Uterus (tissue), 2 donors: ENCODE measurements at regions not wholly inside any gene's neighbourhood (a gene's known extent, or its start where the extent isn't known, plus 50 kb on each side); places are given as distances from the start of the nearest gene placed in this dataset.

ENCODE experiments used
- POLR2A ChIP-seq, 2 donors: fragments of 450-650 bp; IDR thresholded peaks; one replicate each; pipeline ENCODE4 v1.6.1; 2016; ENCODE audit warnings: antibody characterized with exemption in 2 of 2, mild to moderate bottlenecking in 1 of 2, moderate library complexity in 1 of 2
- TF ChIP-seq, protein P1 (sequence below), 4 experiments: fragments of 200-600 bp in 2 of 4; fragments of 450-650 bp in 2 of 4; sonication (generic) in 2 of 4; IDR thresholded peaks; one replicate each; pipeline ENCODE4 v1.5.1; 2016 to 2019; ENCODE audit warnings: antibody characterized with exemption in 4 of 4, mild to moderate bottlenecking in 2 of 4, moderate library complexity in 1 of 4

DNA sequence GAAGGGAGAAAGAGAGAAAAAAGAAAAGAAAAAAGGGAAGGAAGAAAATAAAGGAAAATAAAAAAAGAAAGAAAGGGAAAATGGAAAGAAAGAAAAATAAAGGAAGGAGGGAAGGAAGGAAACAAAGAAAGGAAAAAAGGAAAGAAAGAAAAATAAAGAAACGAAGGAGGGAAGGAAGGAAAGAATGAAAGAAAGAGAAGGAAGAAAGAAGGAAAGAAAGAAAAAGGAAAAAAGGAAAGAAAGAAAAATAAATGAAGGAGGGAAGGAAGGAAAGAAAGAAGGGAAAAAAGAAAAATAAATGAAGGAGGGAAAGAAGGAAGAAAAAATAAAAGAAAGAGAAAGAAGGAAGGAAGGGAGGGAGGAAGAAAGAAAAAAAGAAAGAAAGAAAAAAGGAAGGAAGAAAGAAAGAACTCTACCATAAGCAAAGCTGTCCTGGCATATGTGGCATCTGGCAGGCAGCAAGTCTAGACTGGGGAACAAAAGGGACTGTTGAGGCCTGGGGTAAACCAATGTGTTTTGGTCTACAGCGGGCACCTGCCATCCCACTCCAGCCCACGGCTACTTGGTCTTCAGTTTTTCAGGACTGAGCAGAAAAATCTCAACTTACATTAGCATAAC lies 86.9 kb downstream of the TFAP2C start:
- TF ChIP-seq, protein P1, sequence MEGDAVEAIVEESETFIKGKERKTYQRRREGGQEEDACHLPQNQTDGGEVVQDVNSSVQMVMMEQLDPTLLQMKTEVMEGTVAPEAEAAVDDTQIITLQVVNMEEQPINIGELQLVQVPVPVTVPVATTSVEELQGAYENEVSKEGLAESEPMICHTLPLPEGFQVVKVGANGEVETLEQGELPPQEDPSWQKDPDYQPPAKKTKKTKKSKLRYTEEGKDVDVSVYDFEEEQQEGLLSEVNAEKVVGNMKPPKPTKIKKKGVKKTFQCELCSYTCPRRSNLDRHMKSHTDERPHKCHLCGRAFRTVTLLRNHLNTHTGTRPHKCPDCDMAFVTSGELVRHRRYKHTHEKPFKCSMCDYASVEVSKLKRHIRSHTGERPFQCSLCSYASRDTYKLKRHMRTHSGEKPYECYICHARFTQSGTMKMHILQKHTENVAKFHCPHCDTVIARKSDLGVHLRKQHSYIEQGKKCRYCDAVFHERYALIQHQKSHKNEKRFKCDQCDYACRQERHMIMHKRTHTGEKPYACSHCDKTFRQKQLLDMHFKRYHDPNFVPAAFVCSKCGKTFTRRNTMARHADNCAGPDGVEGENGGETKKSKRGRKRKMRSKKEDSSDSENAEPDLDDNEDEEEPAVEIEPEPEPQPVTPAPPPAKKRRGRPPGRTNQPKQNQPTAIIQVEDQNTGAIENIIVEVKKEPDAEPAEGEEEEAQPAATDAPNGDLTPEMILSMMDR (IDR thresholded peaks at IDR 0.05) = no peak
- TF ChIP-seq POLR2A (IDR thresholded peaks at IDR 0.05) = no peak
